ENCODE measurements at regions not wholly inside any gene's neighbourhood (a gene's known extent, or its start where the extent isn't known, plus 50 kb on each side); places are given as distances from the start of the nearest gene placed in this dataset.
"Not testable (repeated sequence)": the region's sequence is repeated elsewhere in the genome, so short reads cannot be mapped to it uniquely, and the experiment has no call there.

DNA sequence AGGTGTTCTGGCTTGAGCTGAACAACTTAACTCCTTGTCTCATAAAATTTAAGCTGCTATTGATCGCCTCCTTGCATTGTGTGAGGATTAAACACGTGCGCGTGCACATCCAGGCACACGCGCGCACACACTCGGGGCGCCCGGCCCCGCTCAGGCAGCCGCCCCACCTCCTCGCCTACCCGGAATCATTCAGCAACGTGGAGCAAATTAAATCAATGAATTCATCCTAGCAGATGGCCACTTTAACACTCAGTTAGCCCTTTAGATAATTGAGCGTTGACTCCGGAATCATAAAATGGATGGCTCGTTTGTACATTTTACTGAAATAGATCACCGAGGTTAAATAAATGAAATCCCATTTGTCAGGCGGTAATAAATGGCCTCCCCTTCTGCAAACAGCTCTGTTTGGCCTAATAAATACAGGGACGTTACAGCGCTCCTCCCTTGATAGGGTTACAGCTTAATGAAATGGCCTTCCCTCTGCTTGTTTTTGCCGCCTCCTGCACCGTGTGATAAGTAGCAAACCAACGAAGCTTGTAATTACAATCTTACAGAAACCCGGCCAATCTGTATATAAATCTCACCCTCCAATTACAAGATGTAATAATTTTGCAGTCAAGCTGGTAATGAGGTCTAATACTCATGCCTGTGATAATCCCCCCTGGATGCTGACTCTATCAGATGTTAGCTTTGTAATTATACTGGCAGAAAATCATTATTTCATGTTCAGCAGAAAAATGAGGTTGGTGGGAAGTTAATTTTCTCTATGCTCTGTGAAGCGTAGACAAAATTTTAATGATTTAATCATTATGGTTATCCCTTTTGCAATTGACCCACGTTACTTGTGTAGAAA is 229.7 kb upstream of the IRX4 start:
- DNase-seq = no peak

DNA sequence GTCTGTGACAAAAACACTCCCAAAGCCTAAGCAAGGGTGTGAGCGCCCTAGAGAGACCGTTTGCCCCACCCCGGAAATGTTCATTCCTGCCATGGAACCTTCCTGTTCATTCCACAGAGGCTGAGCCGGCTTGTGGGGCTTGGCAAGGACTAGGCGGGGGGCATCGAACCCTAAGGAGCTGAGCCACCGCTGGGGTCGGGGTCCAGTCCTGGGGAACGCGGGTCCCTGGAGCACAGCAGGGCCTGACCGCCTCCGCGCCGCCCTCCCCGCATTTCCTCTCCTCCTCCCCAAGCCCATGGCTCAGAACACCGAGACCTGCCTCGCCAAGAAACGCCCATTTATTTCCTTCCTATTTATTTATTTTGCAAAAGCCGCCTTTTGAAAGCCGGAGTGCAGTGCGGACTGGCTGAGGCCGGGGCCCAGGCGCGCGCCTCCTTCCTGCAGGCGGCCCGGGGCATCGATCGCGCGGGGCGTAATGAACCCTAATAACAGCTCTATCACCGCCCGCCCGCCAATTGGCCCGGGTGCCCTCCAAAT is 228.9 kb upstream of the IRX4 start:
- DNase-seq = no peak

DNA sequence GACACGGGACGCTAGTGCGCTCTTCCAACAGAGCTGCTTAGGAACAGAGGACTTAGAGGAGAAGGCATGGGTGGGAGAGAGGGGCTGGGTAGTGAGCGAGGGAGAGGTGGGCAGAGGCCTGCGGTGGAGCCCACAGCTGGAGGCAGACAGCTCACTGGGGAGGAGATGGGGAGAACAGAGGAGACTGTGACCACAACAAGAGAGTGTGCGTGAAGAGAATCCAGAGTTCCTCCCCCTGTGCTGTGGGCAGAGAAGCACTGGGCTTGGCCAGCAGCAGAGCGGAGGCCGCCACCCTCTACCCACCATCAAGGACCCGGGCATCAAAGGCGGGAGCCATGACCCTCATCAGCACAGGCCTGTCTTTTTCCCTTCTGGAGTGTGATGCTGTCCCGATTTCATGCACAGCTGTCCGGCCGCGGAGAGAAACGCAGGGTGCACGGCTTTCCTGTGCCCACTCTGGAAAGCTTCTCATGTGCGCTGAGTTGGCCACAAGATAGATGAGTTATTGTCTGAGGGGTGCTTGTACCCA is 228.3 kb upstream of the IRX4 start:
- DNase-seq = no peak

DNA sequence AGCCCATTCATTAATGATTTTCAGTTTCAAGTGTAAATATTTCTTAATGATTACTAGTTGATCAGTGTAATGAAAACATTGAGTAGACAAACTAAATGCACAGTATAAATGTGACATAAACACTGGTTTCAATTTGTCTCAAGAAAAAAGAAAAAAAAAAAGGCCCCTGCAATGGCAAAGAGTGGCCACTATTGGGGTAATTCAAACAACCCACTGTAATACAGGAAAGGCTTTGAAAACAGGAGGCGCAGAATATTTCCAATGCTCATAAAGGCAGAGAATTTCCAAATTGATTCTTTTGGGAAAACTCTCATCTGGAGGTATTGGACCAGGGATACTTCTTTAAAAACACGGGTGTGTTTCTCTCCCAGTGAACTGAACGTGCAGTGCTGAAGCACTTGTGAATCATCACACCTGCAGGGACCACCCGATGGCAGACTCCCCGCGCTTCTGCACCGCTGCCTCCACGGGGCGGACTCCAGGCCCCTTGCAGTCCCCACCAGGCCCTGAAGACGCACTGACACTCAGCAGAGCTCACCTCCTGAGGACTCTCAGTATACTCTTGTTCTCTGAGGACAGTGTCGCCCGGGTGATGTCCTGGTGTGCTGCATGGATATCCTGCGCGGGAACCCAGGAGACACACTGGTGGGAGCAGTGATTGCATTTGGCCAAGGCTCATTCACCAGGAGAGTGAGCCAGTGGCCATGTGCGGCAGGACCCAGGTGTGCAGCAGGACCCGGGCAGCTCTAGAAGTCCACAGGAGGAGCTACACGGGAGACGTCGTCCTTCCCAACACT is 227.6 kb upstream of the IRX4 start:
- DNase-seq = no peak

DNA sequence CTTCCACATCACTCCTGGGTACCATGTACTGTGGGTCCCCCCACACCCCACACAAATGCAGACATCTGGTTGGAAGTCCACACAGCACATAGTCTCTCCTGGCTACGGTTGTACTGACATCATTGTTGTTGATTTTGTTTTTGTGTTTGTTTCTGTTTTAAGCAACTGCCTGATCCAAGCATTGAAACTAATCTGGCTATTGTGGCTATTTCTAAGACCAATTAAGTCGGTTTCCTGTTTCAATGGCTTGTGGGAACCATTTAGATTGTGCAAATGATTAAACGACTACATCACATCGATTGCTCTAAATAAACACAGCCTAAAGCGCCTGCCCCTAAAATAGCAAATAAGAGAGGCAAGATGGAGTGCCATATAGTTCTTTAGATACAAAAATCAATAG is 226.8 kb upstream of the IRX4 start:
- DNase-seq = no peak

DNA sequence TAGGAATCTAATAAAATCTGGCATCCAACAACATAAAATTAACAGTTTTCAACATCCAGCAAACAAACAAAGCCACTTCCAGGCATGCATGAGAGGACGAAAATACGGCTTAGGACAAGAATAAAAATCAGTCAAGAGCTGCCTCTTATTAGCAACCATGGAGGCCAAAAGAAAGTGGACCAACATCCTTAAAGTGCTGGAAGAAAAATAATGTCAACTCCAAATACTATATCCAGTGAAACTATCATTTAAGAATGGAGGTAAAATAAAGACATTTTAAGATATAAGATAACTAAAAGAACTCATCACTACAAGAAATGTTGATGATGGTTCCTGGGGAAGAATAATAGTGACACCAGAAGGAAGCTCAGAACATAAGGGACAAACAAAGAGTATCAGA is 224.0 kb upstream of the IRX4 start:
- no peak for DNase-seq

DNA sequence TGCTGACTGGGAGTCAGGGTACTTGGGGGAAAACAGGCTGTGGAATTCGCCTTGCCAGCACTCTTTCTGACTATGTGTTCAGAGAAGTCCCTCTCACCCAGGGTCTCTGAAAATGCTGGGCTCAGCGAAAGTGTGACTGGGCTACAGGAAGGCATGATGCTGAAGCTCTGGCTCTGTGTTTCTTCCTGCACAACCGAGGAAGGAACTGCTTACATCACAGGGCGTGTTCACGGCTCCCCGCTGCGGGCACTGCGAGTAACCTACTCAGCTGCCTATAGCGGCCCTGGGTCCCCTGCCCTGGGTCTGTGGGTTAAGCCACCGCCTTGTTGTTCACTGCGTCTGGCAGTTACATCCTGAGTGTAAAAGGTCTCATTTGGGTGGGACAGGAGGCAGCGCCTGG is 222.4 kb upstream of the IRX4 start:
- no peak for DNase-seq

DNA sequence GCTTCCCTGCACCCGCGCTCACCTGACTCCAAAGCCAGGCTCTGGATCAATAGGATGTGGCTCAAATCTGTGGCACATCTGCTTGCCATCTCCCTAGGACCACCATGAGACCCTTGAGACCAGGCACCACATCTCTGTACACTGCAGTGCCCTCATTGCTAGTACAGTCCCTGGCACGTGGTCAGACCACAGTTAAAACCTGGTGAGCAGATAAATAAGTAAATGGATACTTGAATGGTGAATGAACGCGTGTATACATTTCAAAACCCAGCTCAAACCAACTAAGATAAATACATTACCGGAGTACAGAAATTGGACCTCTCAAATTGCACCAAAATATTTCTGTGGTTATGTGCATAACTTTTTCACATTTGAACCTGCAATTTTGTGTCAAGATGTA is 221.2 kb upstream of the IRX4 start:
- DNase-seq = no peak

DNA sequence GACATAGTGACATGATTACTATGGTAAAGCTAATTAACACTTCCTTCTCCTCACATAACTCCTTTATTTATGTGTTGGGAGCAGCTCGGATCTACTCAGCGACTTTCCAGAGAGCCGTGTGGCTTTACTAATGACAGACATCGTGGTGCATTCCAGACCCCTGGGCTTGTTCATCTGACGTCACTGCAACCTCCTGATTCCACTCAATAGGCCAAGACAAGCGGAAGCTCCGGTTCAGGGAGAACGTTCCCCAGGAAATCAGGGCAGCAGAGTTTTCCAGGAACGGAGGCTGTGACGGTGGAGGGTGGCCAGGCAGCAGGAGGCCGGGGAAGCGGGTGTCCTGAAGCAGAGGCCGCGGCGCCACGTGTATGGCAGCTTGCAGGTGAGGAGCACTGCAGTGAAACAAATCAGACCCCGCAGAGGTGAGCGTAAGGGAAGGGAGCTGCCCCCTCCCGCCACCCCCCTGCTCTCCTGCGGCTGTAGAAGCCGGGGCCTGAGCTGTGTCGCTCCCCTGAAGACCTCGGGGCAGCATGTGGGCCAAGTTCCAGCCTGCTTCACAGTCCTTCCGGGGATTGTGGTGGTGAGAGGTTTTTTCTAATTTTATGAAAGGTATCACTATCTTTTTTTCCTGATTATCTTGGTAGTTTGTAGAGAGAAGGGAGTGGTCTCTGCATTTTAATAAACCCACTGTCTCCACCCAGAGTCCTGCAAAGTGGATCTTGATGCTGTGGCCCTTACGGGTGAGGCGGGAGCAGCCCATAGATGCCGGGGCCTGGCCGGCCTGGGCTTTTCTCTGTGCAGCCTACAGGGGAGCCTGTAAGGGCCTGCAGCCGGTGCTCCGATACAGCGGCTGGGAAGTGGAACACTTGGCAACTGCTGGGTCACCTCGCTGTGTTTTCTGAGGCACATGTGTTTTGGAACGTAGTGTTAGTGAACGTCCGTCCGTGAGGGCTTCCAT is 220.4 kb upstream of the IRX4 start:
- no peak for DNase-seq

DNA sequence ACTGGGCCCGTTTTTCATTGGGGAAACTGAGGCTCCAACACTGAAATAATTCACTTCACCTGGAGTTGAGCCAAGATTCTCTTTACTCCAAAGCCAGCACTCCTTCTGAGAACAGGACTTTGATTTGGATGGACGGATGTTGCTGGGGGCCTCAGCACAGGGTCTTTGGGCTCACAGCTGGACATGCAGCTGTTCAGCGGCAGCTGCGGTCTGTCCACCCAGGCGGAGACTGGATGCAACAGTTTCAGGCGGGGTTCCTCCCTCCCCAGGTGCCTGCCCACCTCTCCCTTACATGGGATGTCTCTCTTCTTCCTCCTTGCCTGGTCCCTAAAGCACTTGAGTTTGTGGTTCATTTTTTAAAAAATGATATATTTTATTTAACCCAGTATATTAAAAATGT is 219.0 kb upstream of the IRX4 start:
- no peak for DNase-seq

DNA sequence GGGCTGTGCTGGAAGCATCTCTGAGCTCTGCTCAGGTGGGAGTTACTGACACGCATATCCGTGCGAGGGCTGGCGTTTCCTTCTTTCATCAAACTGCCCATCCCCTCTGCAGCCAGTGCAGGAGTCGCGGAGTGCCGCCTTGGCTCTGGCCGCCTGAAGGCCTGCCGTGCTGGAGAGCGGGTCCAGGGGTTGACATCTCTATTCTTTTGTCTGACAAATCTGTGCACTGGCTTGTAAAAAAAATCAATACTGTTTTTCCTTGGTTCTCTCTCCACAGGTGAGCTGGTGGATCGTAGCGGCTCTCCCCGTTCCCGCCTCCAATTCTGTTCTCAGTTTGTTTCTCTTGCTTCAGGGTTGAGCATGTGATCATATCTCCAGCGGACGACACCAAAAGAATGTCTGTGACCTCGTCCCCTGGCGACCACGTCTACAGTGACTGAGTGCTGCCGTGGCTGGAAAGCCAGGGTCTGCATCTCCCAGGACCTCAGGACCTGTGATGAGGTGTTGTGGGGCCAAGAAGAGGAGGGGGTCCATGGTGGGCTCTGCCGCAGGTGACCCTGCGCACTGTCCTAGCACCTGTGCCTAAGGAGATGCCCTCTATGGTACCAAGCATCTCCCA is 214.3 kb upstream of the IRX4 start:
- no peak for DNase-seq

DNA sequence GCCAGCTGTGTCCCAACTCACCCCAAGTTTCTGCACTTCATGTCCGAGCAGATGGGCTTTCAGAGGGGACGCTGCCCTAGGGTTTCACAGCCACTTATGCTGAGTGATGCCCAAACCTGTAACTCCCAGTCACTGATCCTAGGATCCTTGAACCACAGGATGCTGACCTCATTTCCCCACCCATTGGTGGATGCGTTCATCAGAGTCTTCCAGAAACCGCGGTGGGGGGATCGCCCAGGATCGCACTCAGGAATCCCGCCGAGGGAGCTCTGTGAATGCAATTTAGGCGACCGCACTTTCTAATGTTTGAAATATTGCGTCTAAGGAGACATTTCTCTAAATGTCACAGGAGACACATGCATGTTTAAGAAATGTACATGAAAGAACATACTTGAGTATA is 212.3 kb upstream of the IRX4 start:
- DNase-seq = no peak

DNA sequence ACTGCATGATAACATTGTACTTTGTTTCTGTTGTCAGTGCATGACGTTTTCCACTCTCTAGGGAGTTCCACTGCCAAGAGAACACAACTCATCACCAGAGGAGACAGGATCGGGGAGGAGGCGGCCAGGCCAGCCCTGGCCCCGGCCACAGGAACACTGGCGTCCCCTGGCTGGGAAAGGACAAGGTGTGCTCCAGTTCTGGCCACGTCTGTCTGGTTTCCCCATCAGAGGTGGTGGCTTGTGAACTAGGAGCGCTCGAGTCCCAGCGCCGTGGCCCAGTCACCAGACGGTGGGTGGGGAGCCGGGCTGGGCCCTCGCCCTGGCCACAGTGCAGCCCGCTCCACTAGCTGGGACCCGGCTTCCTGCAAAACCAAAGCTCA is 211.9 kb upstream of the IRX4 start:
- DNase-seq = no peak

DNA sequence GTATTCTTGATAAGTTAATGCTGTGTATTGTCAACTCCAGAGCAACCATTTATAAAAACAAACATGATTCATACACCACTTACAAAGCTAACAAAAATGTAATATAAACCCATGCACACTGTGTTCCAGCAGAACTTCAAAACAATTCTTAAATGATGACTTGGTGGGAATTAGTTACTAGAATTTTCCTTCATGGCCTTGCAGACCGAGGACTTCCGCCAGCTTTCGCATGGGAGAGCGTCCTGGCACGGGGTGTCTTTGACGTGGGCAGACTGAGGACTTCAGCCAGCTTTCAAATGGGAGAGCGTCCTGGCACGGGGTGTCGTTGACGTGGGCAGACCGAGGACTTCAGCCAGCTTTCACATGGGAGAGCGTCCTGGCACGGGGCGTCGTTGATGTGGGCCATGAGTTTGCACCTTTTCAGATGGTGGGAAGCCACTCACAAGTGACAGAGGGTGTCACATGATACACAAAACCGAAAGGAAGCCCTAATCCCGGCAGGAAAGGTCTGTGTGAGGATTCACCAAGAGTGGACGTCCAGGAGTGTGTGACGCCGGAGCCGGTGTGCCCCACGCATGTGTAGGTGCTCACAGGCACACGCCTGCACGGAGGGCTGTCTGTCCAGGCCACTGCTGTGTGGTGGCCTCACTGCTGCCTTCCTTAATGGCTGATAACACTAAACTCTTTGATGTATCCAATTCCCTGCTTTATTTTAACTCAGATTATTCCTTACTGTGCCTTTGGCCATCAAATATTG is 211.3 kb upstream of the IRX4 start:
- DNase-seq = no peak

DNA sequence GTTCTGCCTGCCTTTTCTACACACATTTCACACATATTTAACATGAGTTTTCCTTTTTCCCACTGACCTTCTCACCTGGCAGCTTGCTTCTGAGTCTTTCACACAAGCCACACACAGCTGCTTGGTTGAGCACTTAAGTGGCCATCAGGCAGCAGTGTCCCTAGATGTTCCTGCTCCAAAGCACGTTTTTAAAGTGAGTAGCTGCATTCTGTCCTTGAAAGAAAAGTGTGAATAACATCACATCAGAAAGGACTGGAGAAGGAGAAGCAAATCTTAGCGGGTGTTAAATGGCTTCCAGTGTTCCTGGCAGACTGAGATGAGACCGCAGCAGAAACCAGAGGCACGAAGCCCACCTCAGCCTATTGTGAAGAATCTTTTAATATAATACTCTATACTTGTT is 209.2 kb upstream of the IRX4 start:
- no peak for DNase-seq

DNA sequence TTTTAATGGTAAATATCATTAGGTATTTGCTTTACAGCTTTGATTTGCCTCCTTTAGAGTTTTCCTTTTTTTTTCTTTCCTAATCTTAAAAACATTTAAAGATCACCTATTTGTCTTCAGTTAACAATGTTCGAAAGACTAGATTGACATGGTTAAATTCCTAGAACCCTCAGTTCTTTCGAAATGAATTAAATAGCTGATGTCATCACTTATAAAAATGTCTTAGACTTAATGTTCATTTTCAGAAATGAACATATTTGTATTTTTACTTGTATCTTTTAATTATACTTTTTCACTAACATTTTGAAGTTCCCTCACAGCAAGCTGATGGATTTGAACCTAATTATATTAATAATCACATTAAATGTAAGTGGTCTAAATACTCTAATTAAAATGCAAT is 205.3 kb upstream of the IRX4 start:
- DNase-seq = no peak

DNA sequence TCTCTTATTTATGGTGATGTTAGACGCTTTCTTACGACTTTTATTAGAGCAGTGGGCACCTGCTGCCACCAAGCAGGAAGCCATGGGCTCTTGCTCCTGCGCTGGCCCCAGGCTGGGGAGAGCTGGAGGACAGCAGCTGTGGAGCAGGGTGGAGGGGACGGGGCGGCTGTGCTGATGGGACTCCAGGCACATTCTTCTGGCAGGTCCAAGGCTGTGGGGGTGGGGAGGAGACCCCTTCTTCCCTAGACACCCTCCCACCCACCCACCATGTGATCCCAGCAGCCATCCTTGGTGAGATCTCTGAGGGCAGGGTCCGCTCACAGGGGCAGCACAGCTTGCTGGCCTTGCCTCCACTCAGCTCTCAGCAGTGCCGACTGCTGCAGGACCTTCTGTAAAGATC is 192.6 kb upstream of the IRX4 start:
- DNase-seq = no peak

DNA sequence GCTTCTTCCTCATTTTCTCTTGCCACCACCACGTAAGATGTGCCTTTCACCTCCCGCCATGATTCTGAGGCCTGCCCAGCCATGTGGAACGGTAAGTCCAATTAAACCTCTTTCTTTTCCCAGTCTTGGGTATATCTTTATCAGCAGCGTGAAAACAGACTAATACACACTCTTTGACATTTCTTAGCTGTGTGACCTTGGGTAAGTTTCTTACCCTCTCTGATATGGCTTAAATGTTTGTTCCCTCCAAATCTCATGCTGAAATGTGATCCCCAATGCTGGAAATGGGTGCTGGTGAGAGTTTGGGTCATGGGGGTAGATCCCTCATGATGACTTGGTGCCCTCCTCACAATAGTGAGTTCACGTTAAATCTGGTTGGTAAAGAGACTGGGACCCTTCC is 188.8 kb upstream of the IRX4 start:
- DNase-seq = no peak

DNA sequence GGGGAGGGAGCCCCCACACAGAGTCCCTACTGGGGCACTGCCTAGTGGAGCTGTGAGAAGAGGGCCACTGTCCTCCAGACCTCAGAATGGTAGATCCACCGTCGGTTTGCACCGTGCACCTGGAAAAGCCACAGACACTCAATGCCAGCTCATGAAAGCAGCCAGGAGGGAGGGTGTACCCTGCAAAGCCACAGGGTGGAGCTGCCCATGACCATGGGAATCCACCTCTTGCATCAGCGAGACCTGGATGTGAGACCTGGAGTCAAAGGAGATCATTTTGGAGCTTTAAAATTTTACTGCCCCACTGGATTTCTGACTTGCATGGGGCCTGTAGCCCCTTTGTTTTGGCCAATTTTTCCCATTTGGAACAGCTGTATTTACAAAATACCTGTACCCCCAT is 188.1 kb upstream of the IRX4 start:
- not testable (repeated sequence) for DNase-seq

DNA sequence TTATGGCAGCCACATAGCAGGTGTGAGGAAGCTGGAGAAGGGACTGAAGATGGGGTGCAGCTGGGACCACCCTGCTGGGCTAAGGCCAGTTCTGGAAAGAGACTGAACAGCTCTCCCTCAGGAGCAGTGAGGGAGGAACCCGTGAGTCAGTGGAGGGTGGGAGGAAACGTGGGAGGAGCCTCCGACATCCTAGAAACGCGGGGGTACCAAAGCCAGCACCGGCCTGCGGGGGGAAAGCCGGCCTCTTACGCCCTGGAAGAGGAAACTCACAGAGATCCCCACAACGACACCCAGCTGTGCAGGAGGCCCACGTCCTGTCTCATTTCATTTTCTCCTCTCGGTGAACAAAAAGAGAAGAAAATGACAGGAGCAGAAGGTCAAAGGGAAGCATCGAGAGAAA is 185.8 kb upstream of the IRX4 start:
- no peak for DNase-seq

DNA sequence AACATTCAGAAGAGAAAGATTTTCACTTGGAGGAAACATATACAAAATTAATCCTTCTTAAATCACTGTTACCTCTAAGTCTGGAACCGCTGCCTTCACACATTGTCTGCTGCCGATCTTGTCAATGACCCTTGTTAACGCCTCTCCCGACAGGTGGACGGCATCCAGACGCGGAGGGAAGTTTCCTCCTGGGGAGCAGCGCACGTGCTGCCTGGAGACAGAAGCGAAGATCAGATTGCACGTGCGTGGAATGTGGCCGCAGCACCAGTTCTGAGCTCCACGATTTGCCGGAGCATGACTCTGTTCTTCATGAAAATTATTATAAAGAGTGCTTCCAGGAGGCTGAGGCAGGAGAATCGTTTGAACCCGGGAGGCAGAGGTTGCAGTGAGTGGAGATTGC is 183.6 kb upstream of the IRX4 start:
- DNase-seq = no peak

DNA sequence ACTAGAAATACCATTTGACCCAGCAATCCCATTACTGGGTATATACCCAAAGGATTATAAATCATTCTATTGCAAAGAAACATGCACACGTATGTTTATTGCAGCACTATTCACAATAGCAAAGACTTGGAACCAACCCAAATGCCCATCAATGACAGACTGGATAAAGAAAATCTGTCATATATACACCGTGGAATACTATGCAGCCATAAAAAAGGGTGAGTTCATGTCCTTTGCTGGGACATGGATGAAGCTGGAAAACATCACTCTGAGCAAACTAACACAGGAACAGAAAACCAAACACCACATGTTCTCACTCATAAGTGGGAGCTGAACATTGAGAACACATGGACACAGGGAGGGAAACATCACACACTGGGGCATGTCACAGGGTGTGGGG is 180.7 kb upstream of the IRX4 start:
- DNase-seq = not testable (repeated sequence)

Data from activated CD4-positive, alpha-beta T cell treated with anti-CD3 and anti-CD28 coated beads for 4 hours (primary cell).